ENCODE measurements at regions not wholly inside any gene's neighbourhood (a gene's known extent, or its start where the extent isn't known, plus 50 kb on each side); places are given as distances from the start of the nearest gene placed in this dataset.

DNA sequence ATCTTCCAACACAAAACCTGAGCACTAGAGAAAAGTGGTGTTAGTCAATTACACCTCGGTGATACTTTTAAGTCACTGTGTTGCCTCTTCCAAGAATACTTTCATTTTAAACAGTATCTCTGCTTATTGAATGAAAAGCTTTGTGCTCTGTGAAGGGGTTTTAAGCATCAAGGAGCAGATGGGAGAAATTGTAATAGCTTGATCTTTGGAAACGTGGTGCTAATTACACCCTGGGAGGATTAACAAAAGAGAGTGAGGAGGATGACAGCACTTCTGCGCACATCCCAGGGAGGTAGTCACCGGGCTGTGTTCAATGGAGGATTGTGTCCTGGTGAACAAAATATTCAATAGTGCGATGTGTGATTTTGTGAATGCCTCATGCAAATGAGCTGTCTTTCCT, 477.4 kb upstream of the ADAMTS16 start:
- DNase-seq: no peak

DNA sequence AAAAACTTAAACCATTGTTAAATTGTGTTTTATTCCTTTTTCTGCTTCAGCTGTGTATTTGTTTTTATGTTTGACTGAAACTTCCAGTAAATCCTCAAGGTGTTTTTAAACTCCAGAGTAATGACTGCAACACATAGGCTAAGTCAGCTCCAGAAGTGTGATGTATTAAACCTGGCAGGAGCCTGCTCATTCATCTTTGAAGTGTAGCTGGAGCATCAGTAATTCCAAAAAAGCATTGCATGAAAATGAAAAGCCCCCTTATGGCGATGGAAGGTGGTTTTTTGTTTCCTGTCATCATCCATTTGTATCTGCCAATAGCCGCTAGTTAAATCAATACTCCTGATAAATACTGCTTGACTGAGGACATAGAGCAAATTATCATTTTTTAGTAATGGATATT, 474.2 kb upstream of the ADAMTS16 start:
- DNase-seq: no peak

DNA sequence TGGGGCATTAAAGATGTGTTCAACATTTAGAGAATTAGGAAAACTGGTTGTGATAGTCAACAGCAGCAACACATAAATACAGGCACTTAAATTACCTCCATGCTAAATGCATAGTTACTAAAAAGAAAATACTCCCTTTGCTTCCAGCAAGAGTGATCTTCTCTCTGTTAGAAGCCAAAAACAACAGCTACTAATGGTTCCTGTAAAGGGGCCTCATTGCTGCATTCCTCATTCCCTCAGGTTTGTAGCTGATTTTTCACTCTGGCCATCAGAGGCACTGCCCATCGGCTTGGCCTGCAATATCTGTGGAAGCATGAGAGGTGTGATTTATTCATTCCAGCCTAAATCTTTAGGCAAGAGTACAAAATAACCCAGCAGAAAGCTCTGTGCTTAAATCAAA, 466.0 kb upstream of the ADAMTS16 start:
- DNase-seq: no peak

- DNase-seq: no peak
These were observed 463.2 kb upstream of the ADAMTS16 start for GRCh38 chr5:4676934-4677333.

DNA sequence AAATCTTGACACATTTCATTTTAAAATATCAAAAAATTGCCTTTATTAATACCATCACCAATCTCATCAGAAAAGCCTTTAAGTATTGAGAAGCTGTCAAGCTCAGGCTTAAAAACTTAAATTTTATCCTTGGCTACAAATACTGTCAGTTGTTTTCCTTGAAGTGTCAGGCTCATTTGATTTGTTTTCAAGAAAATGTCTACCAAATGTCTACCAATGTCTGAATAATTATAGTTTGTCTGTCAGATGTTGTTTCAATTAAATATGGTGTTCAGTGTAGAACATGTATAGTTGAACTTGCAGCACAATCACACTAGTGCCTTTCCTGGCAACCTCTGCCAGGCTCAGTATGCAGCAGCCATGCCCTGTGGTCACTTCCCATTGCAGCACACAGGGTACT, 455.2 kb upstream of the ADAMTS16 start:
- no peak for DNase-seq

DNA sequence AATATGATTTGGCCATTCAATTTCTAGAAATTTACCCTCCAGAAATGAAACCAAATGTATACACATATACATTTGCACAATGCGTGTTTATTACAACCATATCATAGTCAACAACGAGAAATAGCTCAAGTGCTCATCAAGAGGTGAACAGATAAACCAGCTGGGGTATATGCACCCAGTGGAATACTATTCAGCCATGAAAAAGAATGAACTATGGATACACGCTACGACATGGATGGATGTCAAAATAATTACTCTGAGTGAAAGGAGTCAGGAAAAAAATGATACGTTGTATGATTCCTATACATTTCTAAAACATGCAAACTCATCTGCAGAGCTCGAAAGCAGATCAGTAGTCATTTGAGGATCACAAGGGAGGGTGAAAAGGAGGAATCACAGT, 441.5 kb upstream of the ADAMTS16 start:
- DNase-seq: no peak

DNA sequence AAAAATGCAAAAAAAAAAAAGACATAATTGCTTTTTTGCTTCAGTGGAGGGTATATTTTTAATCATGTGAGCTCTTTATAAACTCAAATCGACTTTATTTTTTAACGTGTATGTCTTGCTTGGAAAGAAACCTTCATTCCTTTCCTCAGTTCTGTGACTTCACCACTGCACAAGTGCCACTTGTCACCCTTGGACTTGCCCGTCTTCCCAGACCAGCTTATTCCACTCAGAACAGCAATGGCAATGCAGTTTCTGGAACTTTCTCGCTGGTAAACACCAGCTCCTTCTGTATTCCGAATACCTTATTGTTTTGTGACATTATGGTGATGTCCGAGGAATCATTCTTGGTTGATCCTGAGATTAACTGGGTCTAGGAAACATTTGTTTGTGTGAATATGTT, 440.5 kb upstream of the ADAMTS16 start:
- DNase-seq: no peak

GRCh38 chr5:4700069-4700468, 440.1 kb upstream of the ADAMTS16 start:
- peak; percentile 9 for DNase-seq

GRCh38 chr5:4700871-4701270, 439.3 kb upstream of the ADAMTS16 start:
- DNase-seq: no peak

DNA sequence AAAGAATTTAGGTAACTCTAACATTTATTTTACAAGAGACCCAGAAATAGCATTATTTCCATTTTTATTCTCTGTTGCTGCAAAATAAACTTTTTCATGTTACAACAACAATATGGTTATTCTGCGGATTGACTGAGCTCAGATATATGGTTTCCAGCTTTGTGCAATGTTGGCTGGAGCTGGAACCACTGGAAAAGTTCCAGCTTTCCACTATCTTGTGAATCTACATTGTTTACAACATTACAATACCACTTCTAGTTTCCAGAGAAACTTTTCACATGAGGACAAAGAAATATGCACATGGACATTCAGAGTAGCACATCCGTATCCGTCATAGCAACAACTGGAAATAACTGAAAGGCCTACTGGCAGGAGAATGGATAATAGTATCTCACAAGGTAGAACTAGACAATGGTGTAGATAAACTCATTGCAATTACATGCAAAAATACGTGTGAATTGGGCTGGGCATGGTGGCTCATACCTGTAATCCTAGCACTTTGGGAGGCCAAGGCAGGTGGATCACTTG, 436.1 kb upstream of the ADAMTS16 start:
- no peak for DNase-seq

- no peak for DNase-seq
These were observed 435.2 kb upstream of the ADAMTS16 start for GRCh38 chr5:4704951-4705350.

DNA sequence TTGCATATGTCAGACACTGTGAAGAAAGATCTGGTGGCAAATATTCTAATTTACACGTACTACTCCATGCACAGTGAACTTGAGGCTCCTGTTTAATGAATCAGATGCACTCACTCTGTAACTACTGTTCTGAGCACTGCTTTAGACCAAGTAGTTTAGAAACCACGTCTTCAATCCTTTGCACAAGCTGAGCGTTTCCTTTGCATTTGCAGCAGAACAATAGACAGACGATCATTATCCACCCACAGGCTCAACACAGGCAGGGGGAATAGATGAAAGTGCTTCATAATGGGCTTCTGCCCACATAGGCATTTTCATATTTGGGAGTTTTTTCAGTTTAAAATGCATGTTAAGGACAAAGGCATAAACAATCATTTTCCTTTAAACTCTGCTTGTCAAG, 423.3 kb upstream of the ADAMTS16 start:
- no peak for DNase-seq

GRCh38 chr5:4717446-4717845, 422.7 kb upstream of the ADAMTS16 start:
- no peak for DNase-seq

GRCh38 chr5:4720831-4721230, 419.3 kb upstream of the ADAMTS16 start:
- no peak for DNase-seq

- no peak for DNase-seq
These were observed 417.2 kb upstream of the ADAMTS16 start for GRCh38 chr5:4722886-4723285.

DNA sequence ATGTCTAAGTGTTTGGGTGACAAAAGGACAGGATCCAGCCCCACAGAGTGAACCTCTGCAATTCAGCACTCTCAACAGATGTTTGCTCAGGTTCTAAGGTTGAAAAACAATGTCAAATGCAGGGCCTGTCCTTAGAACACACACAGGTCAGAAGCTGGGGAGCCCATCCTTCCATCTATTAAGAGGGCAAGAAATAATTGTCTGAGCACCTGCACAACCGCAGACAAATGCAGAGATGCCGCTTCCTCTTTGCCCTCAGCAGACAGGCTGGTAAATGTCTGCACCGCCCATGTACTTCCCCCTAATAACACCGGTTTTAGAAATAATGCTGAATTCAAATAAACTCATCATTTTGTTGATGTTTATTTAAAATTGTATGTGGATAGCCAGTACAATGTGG, 414.5 kb upstream of the ADAMTS16 start:
- no peak for DNase-seq

- DNase-seq: no peak
These were observed 409.9 kb upstream of the ADAMTS16 start for GRCh38 chr5:4730279-4730678.

DNA sequence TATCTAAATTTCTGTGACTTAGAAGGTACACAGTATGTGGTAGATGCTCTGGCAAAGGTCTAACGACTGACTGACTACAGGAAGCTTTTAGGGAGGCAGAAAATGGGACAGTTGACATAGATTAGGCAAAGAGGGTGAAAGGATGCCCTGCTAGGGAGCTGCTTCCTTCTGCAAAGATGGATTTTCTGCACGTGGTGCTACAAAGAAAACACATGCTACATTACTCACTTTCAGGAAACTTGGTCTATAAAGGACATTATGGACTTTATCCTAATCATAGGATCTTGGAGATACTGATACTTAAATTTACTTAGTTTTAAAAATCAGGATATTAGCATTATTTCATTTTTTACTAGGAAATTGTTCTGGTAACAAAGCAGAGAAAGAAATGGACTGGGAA, 405.8 kb upstream of the ADAMTS16 start:
- no peak for DNase-seq

DNA sequence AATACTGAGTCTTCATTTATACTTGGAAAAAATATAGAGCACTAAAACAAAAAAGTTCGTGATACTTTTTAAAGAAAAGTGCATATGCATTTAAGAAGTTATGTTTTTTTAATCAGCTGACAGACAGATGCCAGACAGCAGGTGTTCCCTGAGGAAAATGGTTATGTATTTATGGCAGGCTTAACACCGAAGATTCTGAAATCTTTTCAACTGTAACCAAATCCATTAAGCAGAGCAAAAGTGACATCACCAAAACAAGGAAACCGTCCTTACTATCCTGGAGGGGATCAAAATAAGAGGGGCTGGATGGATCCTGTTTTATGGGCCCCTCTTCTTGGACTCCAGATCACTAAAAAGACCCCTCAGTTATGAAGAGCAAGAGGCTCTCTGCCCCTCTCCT, 404.9 kb upstream of the ADAMTS16 start:
- DNase-seq: no peak

- DNase-seq: no peak
These were observed 402.3 kb upstream of the ADAMTS16 start for GRCh38 chr5:4737868-4738267.

DNA sequence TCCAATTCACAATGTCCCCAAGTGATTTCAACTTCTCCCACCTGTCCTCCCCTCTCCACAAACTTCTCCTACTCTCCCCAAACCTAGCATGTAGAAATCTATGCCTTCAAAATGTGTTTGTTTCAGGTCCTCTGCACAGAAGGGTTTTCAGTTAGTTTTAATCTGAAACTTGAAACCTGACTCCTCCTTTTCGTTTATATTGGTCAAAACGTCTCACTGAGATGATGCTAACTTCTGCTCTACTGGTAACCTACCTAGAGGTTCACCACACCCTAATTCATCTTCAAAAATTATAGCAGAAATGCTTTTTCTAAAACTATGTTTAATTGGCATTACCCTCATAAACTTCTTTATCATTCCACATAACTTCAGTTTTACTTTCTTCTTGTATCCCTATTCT, 401.8 kb upstream of the ADAMTS16 start:
- DNase-seq: no peak

- DNase-seq: no peak
These were observed 400.0 kb upstream of the ADAMTS16 start for GRCh38 chr5:4740156-4740555.

- no peak for DNase-seq
These were observed 381.6 kb upstream of the ADAMTS16 start for GRCh38 chr5:4758550-4758949.

DNA sequence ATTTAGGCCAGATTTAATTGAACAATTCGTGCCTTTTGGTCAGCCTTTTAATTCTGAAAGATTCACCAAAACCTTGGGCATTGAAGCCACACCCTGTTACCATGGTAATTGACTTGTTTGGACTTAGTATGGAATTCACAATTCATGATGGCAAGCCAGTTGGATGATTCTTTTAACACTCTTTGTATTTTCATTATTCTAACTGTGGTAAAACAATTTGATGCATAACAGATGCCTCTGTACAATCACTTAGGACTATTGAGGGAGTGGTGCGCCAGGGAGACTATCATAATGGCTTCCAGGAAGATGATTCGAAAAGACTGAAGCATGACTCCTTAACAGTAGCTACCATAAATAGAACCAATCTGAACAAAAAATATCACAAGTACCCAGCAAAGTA, 381.1 kb upstream of the ADAMTS16 start:
- no peak for DNase-seq

GRCh38 chr5:4762316-4762715, 377.8 kb upstream of the ADAMTS16 start:
- no peak for DNase-seq

DNA sequence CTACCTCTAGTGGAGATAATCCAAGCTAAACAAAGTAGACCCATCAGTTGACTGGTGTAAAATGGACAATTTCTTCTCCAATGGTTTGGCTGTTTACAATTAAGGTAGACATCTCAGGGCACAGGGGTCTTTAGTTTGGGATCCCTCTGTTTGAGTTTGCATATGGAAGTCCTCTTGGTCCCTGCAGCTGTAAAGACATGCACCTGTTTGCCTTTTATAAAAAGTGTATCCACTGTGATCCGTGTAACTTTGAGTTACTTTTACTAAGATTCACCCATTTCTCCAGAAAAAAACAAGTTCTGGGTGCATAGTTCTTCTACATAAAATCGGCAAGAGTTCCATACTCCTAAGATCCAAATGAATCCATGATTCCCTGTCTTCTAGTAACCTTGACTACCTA, 374.7 kb upstream of the ADAMTS16 start:
- no peak for DNase-seq
